B cell (primary cell): ENCODE measurements at regions not wholly inside any gene's neighbourhood (a gene's known extent, or its start where the extent isn't known, plus 50 kb on each side); places are given as distances from the start of the nearest gene placed in this dataset.

Experiments
- ATAC-seq: fragments of 200-7000 bp; cut with Tn5 transposase; one replicate; pipeline ENCODE4 v1.10.0; 2021; ENCODE audit warnings: low read depth, mild to moderate bottlenecking, moderate number of reproducible peaks, moderate library complexity
- CTCF ChIA-PET: fragments of 350-600 bp; sonication (Branson Sonifier 250); formaldehyde crosslinking; loops from one replicate; lab custom pipeline; 2021; ENCODE audit warnings: antibody characterized with exemption, inconsistent platforms; lab: Charles Lee
- POLR2A ChIA-PET: fragments of 350-600 bp; sonication (Branson Sonifier 250); formaldehyde crosslinking; loops from one replicate; lab custom pipeline; 2021; ENCODE audit warnings: antibody characterized with exemption; lab: Charles Lee
- DNase-seq: peaks from one replicate; pipeline ENCODE4 v3.0.0; 2013
- H2AFZ ChIP-seq: 2 replicates; pipeline ENCODE4 v1.6.1; 2012; ENCODE audit warnings: mild to moderate bottlenecking, low read depth, low read length; ENCODE audit not compliant: insufficient read depth, poor library complexity, severe bottlenecking
- H3K27ac ChIP-seq, 2 donors: 1 replicate in 1 of 2; 2 replicates in 1 of 2; pipeline ENCODE4 v1.5.1; 2012 to 2013; ENCODE audit warnings: low read length in 2 of 2, mild to moderate bottlenecking in 2 of 2, moderate library complexity in 1 of 2
- H3K27me3 ChIP-seq, 4 experiments: fragments of 200-600 bp in 1 of 4; sonication (generic) in 1 of 4; replicated peaks in 1 of 4; 1 replicate in 2 of 4; 2 replicates in 2 of 4; pipeline versions ENCODE4 v1.6.1 to v1.7.0; 2013 to 2016; ENCODE audit warnings: low read length in 3 of 4, mild to moderate bottlenecking in 2 of 4, mixed read lengths in 1 of 4, moderate library complexity in 1 of 4; ENCODE audit not compliant: insufficient read depth in 4 of 4, control insufficient read depth in 3 of 4; ENCODE audit errors: control extremely low read depth in 1 of 4
- H3K36me3 ChIP-seq, 2 experiments: replicated peaks in 1 of 2; 1 replicate in 1 of 2; 2 replicates in 1 of 2; pipeline versions ENCODE4 v1.6.1 to v1.7.1; 2013; ENCODE audit warnings: low read length in 1 of 2; ENCODE audit not compliant: insufficient read depth in 2 of 2, control insufficient read depth in 1 of 2; ENCODE audit errors: control extremely low read depth in 1 of 2, extremely low read depth in 1 of 2
- H3K4me1 ChIP-seq, 2 donors: fragments of 200-600 bp in 1 of 2; sonication (generic) in 1 of 2; 1 replicate in 1 of 2; 2 replicates in 1 of 2; pipeline versions ENCODE4 v1.5.1 to v1.6.1; 2013 to 2017; ENCODE audit warnings: low read length in 2 of 2; ENCODE audit not compliant: control insufficient read depth in 2 of 2, insufficient read depth in 2 of 2
- H3K4me2 ChIP-seq: replicated peaks from 2 replicates; pipeline ENCODE3; 2012; ENCODE audit warnings: mild to moderate bottlenecking, low read depth, low read length; ENCODE audit not compliant: poor library complexity, severe bottlenecking
- H3K4me3 ChIP-seq, 5 experiments: fragments of 200-600 bp in 1 of 5; sonication (generic) in 1 of 5; 1 replicate in 3 of 5; 2 replicates in 2 of 5; pipeline versions ENCODE4 v1.5.1 to v1.7.0; 2011 to 2016; ENCODE audit warnings: low read length in 4 of 5, mild to moderate bottlenecking in 4 of 5, low read depth in 2 of 5, control low read depth in 1 of 5, moderate library complexity in 1 of 5; ENCODE audit not compliant: insufficient read depth in 1 of 5; ENCODE audit errors: control extremely low read depth in 1 of 5, extremely low read depth in 1 of 5
- H3K79me2 ChIP-seq: fragments of 200-600 bp; sonication (generic); one replicate; pipeline ENCODE4 v1.6.0; 2016; ENCODE audit warnings: low read length; ENCODE audit not compliant: control insufficient read depth, insufficient read depth
- H3K9ac ChIP-seq: fragments of 200-600 bp; sonication (generic); 2 replicates; pipeline ENCODE4 v1.6.1; 2017; ENCODE audit warnings: mild to moderate bottlenecking, low read length, moderate library complexity
- H3K9me3 ChIP-seq, 3 donors: one replicate each; pipeline versions ENCODE4 v1.6.1 to v1.7.1; 2013; ENCODE audit warnings: low read length in 2 of 3; ENCODE audit not compliant: control insufficient read depth in 2 of 3, insufficient read depth in 1 of 3; ENCODE audit errors: control extremely low read depth in 1 of 3
- H4K20me1 ChIP-seq: 2 replicates; pipeline ENCODE4 v1.6.0; 2012; ENCODE audit warnings: mild to moderate bottlenecking, low read length; ENCODE audit not compliant: insufficient read depth, control insufficient read depth, poor library complexity, severe bottlenecking
- H3K27ac Mint-ChIP-seq: one replicate; pipeline ENCODE4 v1.8.0; 2021; ENCODE audit warnings: mixed read lengths
- H3K27me3 Mint-ChIP-seq: one replicate; pipeline ENCODE4 v1.8.0; 2021; ENCODE audit warnings: mixed read lengths
- H3K4me1 Mint-ChIP-seq: one replicate; pipeline ENCODE4 v1.8.0; 2021; ENCODE audit warnings: mixed read lengths
- H3K4me3 Mint-ChIP-seq: one replicate; pipeline ENCODE4 v1.8.0; 2021; ENCODE audit warnings: mixed read lengths
- H3K9me3 Mint-ChIP-seq: one replicate; pipeline ENCODE4 v1.8.0; 2022; ENCODE audit warnings: mixed read lengths; ENCODE audit not compliant: insufficient read depth
- EZH2 ChIP-seq: IDR thresholded peaks from 2 replicates; pipeline ENCODE4 v1.6.1; 2012; ENCODE audit warnings: borderline replicate concordance, low read depth, mild to moderate bottlenecking, moderate library complexity, low read length; ENCODE audit not compliant: insufficient read depth, poor library complexity, severe bottlenecking
- WGBS: methylation state at CpG from one replicate; pipeline ENCODE4 v1.1.5; 2013; ENCODE audit warnings: missing lambda C conversion rate; ENCODE audit not compliant: insufficient coverage; 5-methylcytosine and 5-hydroxymethylcytosine counted together
- intact Hi-C: fragments of 100-400 bp; cut with micrococcal nuclease; formaldehyde crosslinking; loops from one replicate; pipeline ENCODE4 v1.10.0; 2022
- TF ChIP-seq, protein P1 (sequence below): fragments of 200-600 bp; IDR thresholded peaks from one replicate; pipeline ENCODE4 v1.8.0; 2022; ENCODE audit warnings: antibody characterized with exemption, mild to moderate bottlenecking

DNA sequence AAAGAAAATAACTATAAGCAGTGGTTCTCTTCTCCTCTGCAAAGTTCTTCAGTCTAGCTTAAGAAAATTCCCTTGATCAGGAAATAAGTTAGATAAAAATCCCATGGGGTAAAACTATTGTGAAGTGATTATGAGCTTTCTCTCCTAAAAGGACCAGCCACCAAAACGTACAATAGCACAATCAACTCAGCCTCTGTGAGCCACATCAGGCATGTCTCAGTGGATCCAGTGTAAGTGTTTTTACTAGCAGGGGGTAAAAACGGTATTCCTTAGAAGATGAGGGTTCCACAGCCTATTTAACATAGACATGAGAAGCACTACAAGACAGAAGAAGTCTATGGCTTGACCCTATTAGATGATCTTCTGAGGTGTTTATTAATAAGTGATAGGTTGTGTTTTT lies 503.2 kb downstream of the PIK3C3 start:
- ChIA-PET CTCF (no interaction called here), POLR2A (no interaction called here)
- Histone ChIP-seq H3K9ac (no peak overlapping the region), H3K4me2 (no peak overlapping the region), H3K9me3 (no peaks in the 10 kb centered on the region), H4K20me1 (no peaks in the 10 kb centered on the region), H3K79me2 (no peaks in the 10 kb centered on the region), H3K4me3 (no peak overlapping the region), H3K4me1 (no peaks in the 10 kb centered on the region), H3K27ac (no peak overlapping the region), H3K27me3 (no peaks in the 10 kb centered on the region), H3K36me3 (no peaks in the 10 kb centered on the region), H2AFZ (no peak overlapping the region)
- intact Hi-C loops, result no loop called here
- WGBS, result no CpG with 5 or more reads among the region's 2 CpGs
- ATAC-seq (no peak), DNase-seq (no peak)
- Mint-ChIP-seq H3K4me1 (no peaks in the 10 kb centered on the region), H3K27me3 (no peaks in the 10 kb centered on the region), H3K9me3 (peaks cover 2% of the 10 kb centered on the region), H3K27ac (no peak overlapping the region), H3K4me3 (no peak overlapping the region)
- TF ChIP-seq EZH2, result no peak
- TF ChIP-seq, protein P1, sequence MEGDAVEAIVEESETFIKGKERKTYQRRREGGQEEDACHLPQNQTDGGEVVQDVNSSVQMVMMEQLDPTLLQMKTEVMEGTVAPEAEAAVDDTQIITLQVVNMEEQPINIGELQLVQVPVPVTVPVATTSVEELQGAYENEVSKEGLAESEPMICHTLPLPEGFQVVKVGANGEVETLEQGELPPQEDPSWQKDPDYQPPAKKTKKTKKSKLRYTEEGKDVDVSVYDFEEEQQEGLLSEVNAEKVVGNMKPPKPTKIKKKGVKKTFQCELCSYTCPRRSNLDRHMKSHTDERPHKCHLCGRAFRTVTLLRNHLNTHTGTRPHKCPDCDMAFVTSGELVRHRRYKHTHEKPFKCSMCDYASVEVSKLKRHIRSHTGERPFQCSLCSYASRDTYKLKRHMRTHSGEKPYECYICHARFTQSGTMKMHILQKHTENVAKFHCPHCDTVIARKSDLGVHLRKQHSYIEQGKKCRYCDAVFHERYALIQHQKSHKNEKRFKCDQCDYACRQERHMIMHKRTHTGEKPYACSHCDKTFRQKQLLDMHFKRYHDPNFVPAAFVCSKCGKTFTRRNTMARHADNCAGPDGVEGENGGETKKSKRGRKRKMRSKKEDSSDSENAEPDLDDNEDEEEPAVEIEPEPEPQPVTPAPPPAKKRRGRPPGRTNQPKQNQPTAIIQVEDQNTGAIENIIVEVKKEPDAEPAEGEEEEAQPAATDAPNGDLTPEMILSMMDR, result no peak

DNA sequence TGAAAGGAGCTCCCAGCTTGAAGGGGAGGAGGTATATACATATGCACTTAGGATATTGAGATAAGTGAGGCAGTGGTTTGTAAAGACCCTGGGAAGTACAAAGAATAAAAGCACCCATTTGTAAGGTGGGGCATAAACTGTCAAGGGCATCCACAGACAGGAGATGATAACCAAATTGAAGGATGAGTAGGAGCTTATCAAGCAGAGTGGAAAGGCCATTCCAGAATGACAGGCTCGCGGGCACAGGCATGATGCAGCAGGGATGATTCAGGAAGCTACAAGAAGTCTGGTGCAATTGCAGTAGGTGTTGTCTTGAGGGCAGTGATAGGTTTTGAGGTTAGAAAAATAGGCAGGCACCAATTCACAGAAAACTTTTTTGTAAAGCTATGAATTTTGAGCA lies 504.8 kb downstream of the PIK3C3 start:
- Mint-ChIP-seq H3K4me3 (no peak overlapping the region), H3K27me3 (no peaks in the 10 kb centered on the region), H3K9me3 (no peaks in the 10 kb centered on the region), H3K27ac (no peak overlapping the region), H3K4me1 (no peaks in the 10 kb centered on the region)
- whole genome bisulfite sequencing, result 80% methylated on average over 2 of the region's 2 CpGs
- Histone ChIP-seq H3K79me2 (no peaks in the 10 kb centered on the region), H3K9ac (no peak overlapping the region), H3K36me3 (no peaks in the 10 kb centered on the region), H3K27ac (no peak overlapping the region), H3K4me3 (no peak overlapping the region), H4K20me1 (no peaks in the 10 kb centered on the region), H3K9me3 (no peaks in the 10 kb centered on the region), H2AFZ (no peak overlapping the region), H3K4me2 (no peak overlapping the region), H3K4me1 (no peaks in the 10 kb centered on the region), H3K27me3 (no peaks in the 10 kb centered on the region)
- TF ChIP-seq EZH2, result no peak
- TF ChIP-seq, protein P1, result no peak
- ChIA-PET CTCF (no interaction called here), POLR2A (no interaction called here)
- DNase-seq, result no peak
- no peak for ATAC-seq
- intact Hi-C loops, result no loop called here
